H9 (cell line): ENCODE measurements at regions not wholly inside any gene's neighbourhood (a gene's known extent, or its start where the extent isn't known, plus 50 kb on each side); places are given as distances from the start of the nearest gene placed in this dataset.

Experiments
- DNase-seq: peaks from one replicate; pipeline ENCODE4 v3.0.0-alpha.2; 2017
- H2AFZ ChIP-seq: one replicate; pipeline ENCODE4 v1.6.1; 2013; ENCODE audit warnings: mild to moderate bottlenecking, low read length, control low read depth, moderate library complexity
- H2AK5ac ChIP-seq: 2 replicates; pipeline ENCODE4 v1.6.1; 2013; ENCODE audit warnings: low read length, control low read depth, mixed read lengths; ENCODE audit not compliant: insufficient read length
- H2BK120ac ChIP-seq: one replicate; pipeline ENCODE4 v1.6.1; 2013; ENCODE audit warnings: low read depth, mild to moderate bottlenecking, low read length, control low read depth, inconsistent platforms; ENCODE audit not compliant: poor library complexity, severe bottlenecking
- H2BK12ac ChIP-seq: 2 replicates; pipeline ENCODE4 v1.6.1; 2013; ENCODE audit warnings: low read length, control low read depth, mixed read lengths, low read depth; ENCODE audit not compliant: insufficient read length
- H2BK15ac ChIP-seq: 2 replicates; pipeline ENCODE4 v1.6.1; 2013; ENCODE audit warnings: low read depth, low read length, control low read depth
- H2BK20ac ChIP-seq: one replicate; pipeline ENCODE4 v1.6.1; 2013; ENCODE audit warnings: low read depth, mild to moderate bottlenecking, low read length, control low read depth, inconsistent platforms; ENCODE audit not compliant: poor library complexity, severe bottlenecking
- H2BK5ac ChIP-seq: 2 replicates; pipeline ENCODE4 v1.6.1; 2013; ENCODE audit warnings: low read length, control low read depth, mixed read lengths; ENCODE audit not compliant: insufficient read length
- H3K14ac ChIP-seq: 2 replicates; pipeline ENCODE4 v1.6.1; 2013; ENCODE audit warnings: low read length, control low read depth; ENCODE audit not compliant: insufficient read depth
- H3K18ac ChIP-seq: 2 replicates; pipeline ENCODE4 v1.6.1; 2013; ENCODE audit warnings: low read depth, mild to moderate bottlenecking, mixed read lengths, low read length, control low read depth; ENCODE audit not compliant: insufficient read length
- H3K23ac ChIP-seq: 2 replicates; pipeline ENCODE4 v1.6.1; 2013; ENCODE audit warnings: low read length, control low read depth, mixed read lengths, low read depth; ENCODE audit not compliant: insufficient read length
- H3K23me2 ChIP-seq: 2 replicates; pipeline ENCODE4 v1.6.1; 2013; ENCODE audit warnings: low read depth, mild to moderate bottlenecking, mixed read lengths, low read length, control low read depth; ENCODE audit not compliant: insufficient read length, poor library complexity, severe bottlenecking
- H3K27ac ChIP-seq: 2 replicates; pipeline ENCODE4 v1.5.1; 2013; ENCODE audit warnings: low read length, control low read depth, mixed read lengths, low read depth; ENCODE audit not compliant: insufficient read length
- H3K27me3 ChIP-seq: 2 replicates; pipeline ENCODE4 v1.6.1; 2013; ENCODE audit warnings: low read length, control low read depth, inconsistent platforms; ENCODE audit not compliant: insufficient read depth
- H3K4ac ChIP-seq: 2 replicates; pipeline ENCODE4 v1.6.1; 2013; ENCODE audit warnings: low read depth, mild to moderate bottlenecking, control low read depth, inconsistent platforms, low read length, moderate library complexity
- H3K4me1 ChIP-seq: 2 replicates; pipeline ENCODE4 v1.6.1; 2013; ENCODE audit warnings: low read length, control low read depth, inconsistent platforms; ENCODE audit not compliant: insufficient read depth
- H3K4me2 ChIP-seq: 2 replicates; pipeline ENCODE4 v1.6.1; 2013; ENCODE audit warnings: low read length, control low read depth, mixed read lengths; ENCODE audit not compliant: insufficient read length, insufficient read depth
- H3K56ac ChIP-seq: 2 replicates; pipeline ENCODE4 v1.6.1; 2013; ENCODE audit warnings: low read depth, mild to moderate bottlenecking, mixed read lengths, low read length, control low read depth; ENCODE audit not compliant: insufficient read length
- H3K79me1 ChIP-seq: 2 replicates; pipeline ENCODE4 v1.6.1; 2013; ENCODE audit warnings: low read depth, mild to moderate bottlenecking, moderate library complexity, low read length, control low read depth, inconsistent platforms; ENCODE audit not compliant: insufficient read depth, poor library complexity, severe bottlenecking
- H3K79me2 ChIP-seq: 2 replicates; pipeline ENCODE4 v1.6.1; 2013; ENCODE audit warnings: low read length, control low read depth, inconsistent platforms; ENCODE audit not compliant: insufficient read depth
- H3K9ac ChIP-seq: 2 replicates; pipeline ENCODE4 v1.6.1; 2013; ENCODE audit warnings: low read length, control low read depth, mixed read lengths; ENCODE audit not compliant: insufficient read length; ENCODE audit errors: extremely low read depth
- H3K9me3 ChIP-seq: one replicate; pipeline ENCODE4 v1.6.1; 2013; ENCODE audit warnings: low read depth, low read length, inconsistent platforms; ENCODE audit not compliant: control insufficient read depth
- H3T11ph ChIP-seq: one replicate; pipeline ENCODE4 v1.6.1; 2013; ENCODE audit warnings: mild to moderate bottlenecking, low read length, control low read depth, inconsistent platforms
- H4K20me1 ChIP-seq: one replicate; pipeline ENCODE4 v1.6.1; 2013; ENCODE audit not compliant: control insufficient read depth, insufficient read length, insufficient read depth
- H4K5ac ChIP-seq: 2 replicates; pipeline ENCODE4 v1.6.1; 2013; ENCODE audit warnings: low read depth, mild to moderate bottlenecking, mixed read lengths, low read length, control low read depth; ENCODE audit not compliant: insufficient read length
- H4K8ac ChIP-seq: replicated peaks from 2 replicates; pipeline ENCODE4 v1.6.1; 2013; ENCODE audit warnings: low read length, control low read depth, mixed read lengths, low read depth; ENCODE audit not compliant: insufficient read length
- H4K91ac ChIP-seq: 2 replicates; pipeline ENCODE4 v1.6.1; 2013; ENCODE audit warnings: low read depth, mild to moderate bottlenecking, moderate library complexity, mixed read lengths, low read length, control low read depth; ENCODE audit not compliant: insufficient read length
- H3K27ac Mint-ChIP-seq, 3 experiments: 2 replicates in 2 of 3; 3 replicates in 1 of 3; pipeline ENCODE4 v1.8.0; 2020 to 2021; ENCODE audit warnings: mixed read lengths in 3 of 3, mild to moderate bottlenecking in 1 of 3, moderate library complexity in 1 of 3
- H3K27me3 Mint-ChIP-seq: 2 replicates; pipeline ENCODE4 v1.8.0; 2021; ENCODE audit warnings: low read depth, mild to moderate bottlenecking, moderate library complexity, mixed read lengths
- H3K36me3 Mint-ChIP-seq, 3 experiments: 2 replicates in 2 of 3; 3 replicates in 1 of 3; pipeline ENCODE4 v1.8.0; 2020 to 2021; ENCODE audit warnings: low read depth in 3 of 3, mixed read lengths in 3 of 3; ENCODE audit not compliant: insufficient read depth in 1 of 3
- H3K4me1 Mint-ChIP-seq, 2 experiments: 2 replicates each; pipeline ENCODE4 v1.8.0; 2020; ENCODE audit warnings: mixed read lengths in 2 of 2
- H3K4me3 Mint-ChIP-seq, 2 experiments: 2 replicates in 1 of 2; 3 replicates in 1 of 2; pipeline ENCODE4 v1.8.0; 2020 to 2021; ENCODE audit warnings: mild to moderate bottlenecking in 2 of 2, mixed read lengths in 2 of 2, moderate library complexity in 1 of 2
- H3K9me3 Mint-ChIP-seq, 2 experiments: 2 replicates in 1 of 2; 3 replicates in 1 of 2; pipeline ENCODE4 v1.8.0; 2020; ENCODE audit warnings: mild to moderate bottlenecking in 2 of 2, mixed read lengths in 2 of 2, moderate library complexity in 1 of 2
- WGBS: extraction: QIAGEN DNeasy Blood & Tissue Kit; methylation state at CpG from one replicate; pipeline ENCODE4 v1.1.7; 2013; ENCODE audit warnings: missing lambda C conversion rate, low lambda C conversion rate, mixed read lengths; ENCODE audit not compliant: insufficient read length; ENCODE audit errors: extremely low coverage; 5-methylcytosine and 5-hydroxymethylcytosine counted together
- TF ChIP-seq, protein P1 (sequence below): fragments of 200-600 bp; sonication (generic); conservative IDR thresholded peaks from 3 replicates; pipeline ENCODE4 v1.8.0; 2021; ENCODE audit warnings: antibody characterized with exemption, mild to moderate bottlenecking

- peaks cover 17% of the 10 kb centered on the region for H3K27me3 Mint-ChIP-seq
- Histone ChIP-seq H3K27ac (no peak overlapping the region), H2AK5ac (no peak overlapping the region), H4K5ac (no peak overlapping the region), H3K18ac (no peak overlapping the region), H3K79me1 (no peaks in the 10 kb centered on the region), H2BK5ac (no peak overlapping the region), H4K8ac (no peak overlapping the region), H4K91ac (no peak overlapping the region), H3K4me2 (no peak overlapping the region), H3K4me1 (no peaks in the 10 kb centered on the region), H2BK120ac (no peak overlapping the region), H3K23ac (no peak overlapping the region), H3K23me2 (no peaks in the 10 kb centered on the region), H2BK12ac (no peak overlapping the region), H2AFZ (no peak overlapping the region), H3K14ac (no peak overlapping the region), H3K9me3 (no peaks in the 10 kb centered on the region), H3K79me2 (no peaks in the 10 kb centered on the region), H2BK20ac (no peak overlapping the region), H3T11ph (no peak overlapping the region), H2BK15ac (no peak overlapping the region), H3K9ac (no peak overlapping the region), H3K4ac (no peak overlapping the region), H3K56ac (no peak overlapping the region), H4K20me1 (no peaks in the 10 kb centered on the region), H3K27me3 (no peaks in the 10 kb centered on the region)
- WGBS = no CpG with 5 or more reads among the region's 33 CpGs
- DNase-seq = no peak
- H3K27ac Mint-ChIP-seq = peak overlapping the region in 1 of 3 experiments; percentile 26; a peak in 1 of 7 replicates
- peaks cover 10 to 13% of the 10 kb centered on the region in 2 experiments for H3K4me1 Mint-ChIP-seq
- no peak overlapping the region; a peak in 1 of 5 replicates for H3K4me3 Mint-ChIP-seq
- H3K36me3 Mint-ChIP-seq = peaks cover 14 to 16% (median 14%) of the 10 kb centered on the region in 3 experiments
- peaks cover 15 to 16% of the 10 kb centered on the region in 2 experiments for H3K9me3 Mint-ChIP-seq
- TF ChIP-seq, protein P1, sequence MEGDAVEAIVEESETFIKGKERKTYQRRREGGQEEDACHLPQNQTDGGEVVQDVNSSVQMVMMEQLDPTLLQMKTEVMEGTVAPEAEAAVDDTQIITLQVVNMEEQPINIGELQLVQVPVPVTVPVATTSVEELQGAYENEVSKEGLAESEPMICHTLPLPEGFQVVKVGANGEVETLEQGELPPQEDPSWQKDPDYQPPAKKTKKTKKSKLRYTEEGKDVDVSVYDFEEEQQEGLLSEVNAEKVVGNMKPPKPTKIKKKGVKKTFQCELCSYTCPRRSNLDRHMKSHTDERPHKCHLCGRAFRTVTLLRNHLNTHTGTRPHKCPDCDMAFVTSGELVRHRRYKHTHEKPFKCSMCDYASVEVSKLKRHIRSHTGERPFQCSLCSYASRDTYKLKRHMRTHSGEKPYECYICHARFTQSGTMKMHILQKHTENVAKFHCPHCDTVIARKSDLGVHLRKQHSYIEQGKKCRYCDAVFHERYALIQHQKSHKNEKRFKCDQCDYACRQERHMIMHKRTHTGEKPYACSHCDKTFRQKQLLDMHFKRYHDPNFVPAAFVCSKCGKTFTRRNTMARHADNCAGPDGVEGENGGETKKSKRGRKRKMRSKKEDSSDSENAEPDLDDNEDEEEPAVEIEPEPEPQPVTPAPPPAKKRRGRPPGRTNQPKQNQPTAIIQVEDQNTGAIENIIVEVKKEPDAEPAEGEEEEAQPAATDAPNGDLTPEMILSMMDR = no peak
Observed at GRCh38 chr6:167671977-167672687, 154.6 kb upstream of the AFDN start.
